ENCODE measurements at regions not wholly inside any gene's neighbourhood (a gene's known extent, or its start where the extent isn't known, plus 50 kb on each side); places are given as distances from the start of the nearest gene placed in this dataset.

DNA sequence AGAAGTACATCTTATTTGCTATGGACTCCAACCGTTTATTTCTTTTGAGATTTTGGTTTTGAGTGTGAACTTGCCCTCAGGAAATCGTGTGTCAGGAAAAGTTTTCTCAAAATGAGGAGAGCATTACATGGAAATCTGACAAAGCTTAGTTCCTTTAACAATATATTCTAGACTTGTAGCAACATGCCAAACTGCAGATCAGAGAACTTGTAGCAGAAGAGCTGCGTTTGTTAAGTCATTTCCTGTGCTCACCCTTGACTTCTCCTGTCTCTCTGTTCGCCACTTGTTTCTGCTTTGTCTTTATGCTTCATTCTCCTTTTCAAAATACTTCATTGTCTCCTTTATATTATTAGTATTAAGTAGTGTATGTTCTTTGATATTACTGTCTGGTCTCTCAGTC lies 116.6 kb upstream of the FOXP2 start:
- TF ChIP-seq POLR2A (IDR thresholded peaks at IDR 0.05) = no peak
- TF ChIP-seq, protein P1, sequence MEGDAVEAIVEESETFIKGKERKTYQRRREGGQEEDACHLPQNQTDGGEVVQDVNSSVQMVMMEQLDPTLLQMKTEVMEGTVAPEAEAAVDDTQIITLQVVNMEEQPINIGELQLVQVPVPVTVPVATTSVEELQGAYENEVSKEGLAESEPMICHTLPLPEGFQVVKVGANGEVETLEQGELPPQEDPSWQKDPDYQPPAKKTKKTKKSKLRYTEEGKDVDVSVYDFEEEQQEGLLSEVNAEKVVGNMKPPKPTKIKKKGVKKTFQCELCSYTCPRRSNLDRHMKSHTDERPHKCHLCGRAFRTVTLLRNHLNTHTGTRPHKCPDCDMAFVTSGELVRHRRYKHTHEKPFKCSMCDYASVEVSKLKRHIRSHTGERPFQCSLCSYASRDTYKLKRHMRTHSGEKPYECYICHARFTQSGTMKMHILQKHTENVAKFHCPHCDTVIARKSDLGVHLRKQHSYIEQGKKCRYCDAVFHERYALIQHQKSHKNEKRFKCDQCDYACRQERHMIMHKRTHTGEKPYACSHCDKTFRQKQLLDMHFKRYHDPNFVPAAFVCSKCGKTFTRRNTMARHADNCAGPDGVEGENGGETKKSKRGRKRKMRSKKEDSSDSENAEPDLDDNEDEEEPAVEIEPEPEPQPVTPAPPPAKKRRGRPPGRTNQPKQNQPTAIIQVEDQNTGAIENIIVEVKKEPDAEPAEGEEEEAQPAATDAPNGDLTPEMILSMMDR (IDR thresholded peaks at IDR 0.05) = no peak
